H1 (cell line): ENCODE measurements at regions not wholly inside any gene's neighbourhood (a gene's known extent, or its start where the extent isn't known, plus 50 kb on each side); places are given as distances from the start of the nearest gene placed in this dataset.

Experiments used
- CTCF ChIA-PET: fragments of 300-600 bp; sonication (Branson Sonifier 250); formaldehyde crosslinking; loops from one replicate; lab custom pipeline; 2021; ENCODE audit not compliant: partially characterized antibody; lab: Charles Lee
- POLR2A ChIA-PET: fragments of 300-600 bp; sonication (Branson Sonifier 250); formaldehyde crosslinking; loops from one replicate; lab custom pipeline; 2021; ENCODE audit warnings: inconsistent platforms; ENCODE audit not compliant: partially characterized antibody; lab: Charles Lee
- DNase-seq, 2 experiments: peaks; one replicate each; pipeline versions ENCODE4 v3.0.0 to v3.0.0-alpha.2; 2010 to 2022; ENCODE audit warnings: low spot score in 2 of 2, low read depth in 1 of 2, mixed read lengths in 1 of 2
- FAIRE-seq: peaks from 2 replicates; lab custom pipeline; 2011; peaks lifted over from hg19 to GRCh38; lab: Jason Lieb, UNC
- H2AFZ ChIP-seq: 2 replicates; pipeline ENCODE4 v1.8.1; 2012; ENCODE audit warnings: low read length, inconsistent platforms
- H2AK5ac ChIP-seq: 2 replicates; pipeline ENCODE4 v1.6.1; 2013; ENCODE audit warnings: low read depth, low read length
- H2BK120ac ChIP-seq: replicated peaks from 2 replicates; pipeline ENCODE3; 2013; ENCODE audit warnings: low read depth, low read length, inconsistent platforms
- H2BK12ac ChIP-seq: 2 replicates; pipeline ENCODE4 v1.6.1; 2013; ENCODE audit warnings: low read depth, low read length
- H2BK15ac ChIP-seq: 2 replicates; pipeline ENCODE4 v1.6.1; 2013; ENCODE audit warnings: low read length
- H2BK20ac ChIP-seq: 2 replicates; pipeline ENCODE4 v1.6.1; 2013; ENCODE audit warnings: low read length
- H2BK5ac ChIP-seq: 2 replicates; pipeline ENCODE4 v1.6.1; 2013; ENCODE audit warnings: low read depth, low read length
- H3K14ac ChIP-seq: 2 replicates; pipeline ENCODE4 v1.6.1; 2013; ENCODE audit warnings: inconsistent platforms; ENCODE audit not compliant: insufficient read length
- H3K18ac ChIP-seq: 2 replicates; pipeline ENCODE4 v1.6.1; 2013; ENCODE audit warnings: low read length; ENCODE audit errors: extremely low read depth
- H3K23ac ChIP-seq: 2 replicates; pipeline ENCODE4 v1.6.1; 2013; ENCODE audit warnings: inconsistent platforms; ENCODE audit not compliant: insufficient read length
- H3K23me2 ChIP-seq: 2 replicates; pipeline ENCODE4 v1.6.1; 2013; ENCODE audit warnings: low read depth, low read length
- H3K27ac ChIP-seq: 2 replicates; pipeline ENCODE4 v1.6.1; 2011; ENCODE audit warnings: low read depth, low read length, inconsistent platforms
- H3K27me3 ChIP-seq, 4 experiments: replicated peaks in 1 of 4; 1 replicate in 1 of 4; 2 replicates in 3 of 4; pipeline versions ENCODE4 v1.6.1 to v1.8.1; 2011 to 2013; ENCODE audit warnings: low read length in 3 of 4, mild to moderate bottlenecking in 3 of 4, inconsistent platforms in 2 of 4, mixed read lengths in 2 of 4, moderate library complexity in 1 of 4; ENCODE audit not compliant: control insufficient read depth in 3 of 4, insufficient read depth in 3 of 4; ENCODE audit errors: extremely low read depth in 1 of 4
- H3K36me3 ChIP-seq, 4 experiments: 2 replicates each; pipeline versions ENCODE4 v1.6.1 to v1.8.1; 2011 to 2013; ENCODE audit warnings: mild to moderate bottlenecking in 4 of 4, low read length in 3 of 4, moderate library complexity in 2 of 4, control low read depth in 1 of 4, inconsistent platforms in 1 of 4; ENCODE audit not compliant: insufficient read depth in 4 of 4, control insufficient read depth in 2 of 4
- H3K4ac ChIP-seq: replicated peaks from 2 replicates; pipeline ENCODE3; 2013; ENCODE audit warnings: low read length, low read depth, mixed read lengths, inconsistent platforms; ENCODE audit not compliant: insufficient read length
- H3K4me1 ChIP-seq, 4 experiments: replicated peaks in 1 of 4; 1 replicate in 1 of 4; 2 replicates in 3 of 4; pipeline versions ENCODE4 v1.6.1 to v1.8.1; 2011 to 2013; ENCODE audit warnings: low read length in 3 of 4, inconsistent platforms in 2 of 4, mixed read lengths in 1 of 4; ENCODE audit not compliant: insufficient read depth in 4 of 4, control insufficient read depth in 3 of 4
- H3K4me2 ChIP-seq, 2 experiments: 2 replicates each; pipeline versions ENCODE4 v1.6.1 to v1.8.1; 2011 to 2013; ENCODE audit warnings: low read depth in 2 of 2, low read length in 2 of 2, control low read depth in 1 of 2, inconsistent platforms in 1 of 2, mild to moderate bottlenecking in 1 of 2; ENCODE audit not compliant: insufficient read depth in 1 of 2
- H3K4me3 ChIP-seq, 4 experiments: fragments of 200-600, 300-600 bp in 1 of 4; sonication (generic), shearing (Covaris generic), sonication (Bioruptor Twin) in 1 of 4; 2 replicates each; pipeline versions ENCODE4 v1.5.1 to v1.8.1; 2011 to 2016; ENCODE audit warnings: low read length in 4 of 4, low read depth in 3 of 4, control low read depth in 2 of 4, inconsistent platforms in 2 of 4, mild to moderate bottlenecking in 2 of 4, mixed read lengths in 1 of 4, moderate library complexity in 1 of 4; ENCODE audit not compliant: insufficient read depth in 2 of 4; ENCODE audit errors: extremely low read depth in 1 of 4
- H3K56ac ChIP-seq: replicated peaks from 2 replicates; pipeline ENCODE3; 2013; ENCODE audit warnings: low read depth, mild to moderate bottlenecking, mixed read lengths, low read length, inconsistent platforms; ENCODE audit not compliant: insufficient read length
- H3K79me1 ChIP-seq: 2 replicates; pipeline ENCODE4 v1.6.1; 2013; ENCODE audit warnings: low read depth, low read length, control low read depth
- H3K79me2 ChIP-seq, 2 experiments: 2 replicates each; pipeline versions ENCODE4 v1.6.1 to v1.8.1; 2012 to 2013; ENCODE audit warnings: low read length in 2 of 2, mild to moderate bottlenecking in 2 of 2, inconsistent platforms in 1 of 2; ENCODE audit not compliant: insufficient read depth in 2 of 2, control insufficient read depth in 1 of 2
- H3K9ac ChIP-seq, 4 experiments: replicated peaks in 1 of 4; 1 replicate in 1 of 4; 2 replicates in 3 of 4; pipeline versions ENCODE4 v1.6.1 to v1.8.1; 2011 to 2013; ENCODE audit warnings: low read depth in 3 of 4, low read length in 3 of 4, control low read depth in 2 of 4, mild to moderate bottlenecking in 2 of 4, moderate library complexity in 2 of 4, inconsistent platforms in 1 of 4; ENCODE audit errors: extremely low read depth in 1 of 4
- H3K9me3 ChIP-seq, 2 experiments: 2 replicates each; pipeline versions ENCODE4 v1.6.1 to v1.8.1; 2012 to 2013; ENCODE audit warnings: mild to moderate bottlenecking in 2 of 2, moderate library complexity in 2 of 2, control low read depth in 1 of 2, inconsistent platforms in 1 of 2, low read depth in 1 of 2, low read length in 1 of 2, mixed read lengths in 1 of 2; ENCODE audit not compliant: insufficient read depth in 2 of 2
- H4K20me1 ChIP-seq, 2 experiments: replicated peaks in 1 of 2; 2 replicates each; pipeline versions ENCODE3 to v1.8.1; 2011 to 2013; ENCODE audit warnings: inconsistent platforms in 2 of 2, low read length in 2 of 2, mild to moderate bottlenecking in 1 of 2; ENCODE audit not compliant: insufficient read depth in 2 of 2, control insufficient read depth in 1 of 2
- H4K5ac ChIP-seq: 2 replicates; pipeline ENCODE4 v1.6.1; 2013; ENCODE audit warnings: low read length, low read depth, mixed read lengths, inconsistent platforms; ENCODE audit not compliant: insufficient read length
- H4K8ac ChIP-seq: 2 replicates; pipeline ENCODE4 v1.8.0; 2013; ENCODE audit warnings: mild to moderate bottlenecking, moderate library complexity, low read length, inconsistent platforms; ENCODE audit not compliant: insufficient read depth; ENCODE audit errors: extremely low read depth
- H4K91ac ChIP-seq: replicated peaks from 2 replicates; pipeline ENCODE3; 2013; ENCODE audit warnings: low read length, mixed read lengths, inconsistent platforms; ENCODE audit not compliant: insufficient read length
- CBX8 ChIP-seq: fragments of 300-800, 300-1000 bp; sonication (generic); IDR thresholded peaks from 2 replicates; pipeline ENCODE4 v1.7.1; 2016; ENCODE audit warnings: low read depth, low read length, borderline replicate concordance
- CHD2 ChIP-seq: IDR thresholded peaks from 2 replicates; pipeline ENCODE4 v1.6.1; 2012; ENCODE audit warnings: low read length, improper control_type of control experiment
- E2F6 ChIP-seq: IDR thresholded peaks from 2 replicates; pipeline ENCODE4 v1.6.1; 2012; ENCODE audit warnings: inconsistent platforms
- EZH2 ChIP-seq: fragments of 200-600 bp; sonication (generic); IDR thresholded peaks from 2 replicates; pipeline ENCODE4 v1.7.1; 2012; ENCODE audit warnings: low read depth, mild to moderate bottlenecking, moderate library complexity, low read length, inconsistent platforms; ENCODE audit not compliant: severe bottlenecking
- GTF2F1 ChIP-seq: IDR thresholded peaks from 2 replicates; pipeline ENCODE4 v1.6.1; 2012; ENCODE audit warnings: low read depth, low read length, improper control_type of control experiment, borderline replicate concordance
- POU5F1 ChIP-seq: IDR thresholded peaks from 2 replicates; pipeline ENCODE4 v1.6.1; 2011; ENCODE audit warnings: low read depth, mild to moderate bottlenecking, low read length, moderate library complexity
- RFX5 ChIP-seq: IDR thresholded peaks from 2 replicates; pipeline ENCODE4 v1.6.1; 2011; ENCODE audit warnings: low read depth, low read length, improper control_type of control experiment, borderline replicate concordance
- SUZ12 ChIP-seq: fragments of 200-600 bp; sonication (generic); IDR thresholded peaks from 2 replicates; pipeline ENCODE4 v1.6.1; 2012; ENCODE audit warnings: mild to moderate bottlenecking, inconsistent platforms, low read length, moderate library complexity, mixed read lengths
- TAF1 ChIP-seq: IDR thresholded peaks from 2 replicates; pipeline ENCODE4 v1.6.1; 2011; ENCODE audit warnings: mild to moderate bottlenecking, low read depth, low read length
- TAF7 ChIP-seq: optimal IDR thresholded peaks from 2 replicates; pipeline ENCODE3; 2011; ENCODE audit warnings: low read depth, mild to moderate bottlenecking, inconsistent platforms, low read length, moderate library complexity, borderline replicate concordance
- USF2 ChIP-seq: IDR thresholded peaks from 2 replicates; pipeline ENCODE4 v1.6.1; 2011; ENCODE audit warnings: low read length, improper control_type of control experiment
- WGBS, 2 experiments: shearing (Covaris generic) in 1 of 2; methylation state at CpG; one replicate each; pipeline versions ENCODE4 v1.1.6 to v1.1.7; 2013 to 2015; ENCODE audit warnings: low lambda C conversion rate in 2 of 2, mixed read lengths in 2 of 2, inconsistent platforms in 1 of 2, low coverage in 1 of 2, missing lambda C conversion rate in 1 of 2; ENCODE audit not compliant: insufficient replicate concordance in 2 of 2, insufficient coverage in 1 of 2, insufficient read length in 1 of 2; ENCODE audit errors: extremely low coverage in 1 of 2, missing lambda C conversion rate in 1 of 2; 5-methylcytosine and 5-hydroxymethylcytosine counted together

- Histone ChIP-seq H3K23me2 (no peaks in the 10 kb centered on the region), H2BK12ac (no peak overlapping the region), H3K18ac (no peak overlapping the region), H3K56ac (no peak overlapping the region), H3K27ac (no peak overlapping the region), H3K9ac (no peak overlapping the region), H4K91ac (no peak overlapping the region), H3K9me3 (no peaks in the 10 kb centered on the region), H3K23ac (no peak overlapping the region), H4K5ac (no peak overlapping the region), H3K4me3 (no peak overlapping the region), H2BK20ac (no peak overlapping the region), H3K36me3 (no peaks in the 10 kb centered on the region), H3K14ac (no peak overlapping the region), H2BK120ac (no peak overlapping the region), H3K4me2 (no peak overlapping the region), H3K79me1 (no peaks in the 10 kb centered on the region), H3K79me2 (no peaks in the 10 kb centered on the region), H4K20me1 (no peaks in the 10 kb centered on the region), H3K4ac (no peak overlapping the region), H2AK5ac (no peak overlapping the region), H2BK15ac (no peak overlapping the region), H3K4me1 (no peaks in the 10 kb centered on the region), H3K27me3 (no peaks in the 10 kb centered on the region), H4K8ac (no peak overlapping the region), H2BK5ac (no peak overlapping the region), H2AFZ (no peak overlapping the region)
- FAIRE-seq (no peak), DNase-seq (no peak)
- WGBS, 2 experiments = 100% methylated on average over 1 of the region's 1 CpG; no CpG with 5 or more reads in 1 of the 2 experiments
- ChIA-PET POLR2A (no interaction called here), CTCF (no interaction called here)
- TF ChIP-seq CBX8 = no peak
- no peak for TF ChIP-seq POU5F1
- no peak for TF ChIP-seq CHD2
- TF ChIP-seq TAF7 = no peak
- TF ChIP-seq GTF2F1 = no peak
- no peak for TF ChIP-seq E2F6
- TF ChIP-seq RFX5 = no peak
- no peak for TF ChIP-seq TAF1
- TF ChIP-seq USF2 = no peak
- TF ChIP-seq SUZ12 = no peak
- TF ChIP-seq EZH2 = no peak
Measured at GRCh38 chr7:125492521-125492920, 562.9 kb upstream of the POT1 start.
